GM12878 (cell line): ENCODE measurements at regions not wholly inside any gene's neighbourhood (a gene's known extent, or its start where the extent isn't known, plus 50 kb on each side); places are given as distances from the start of the nearest gene placed in this dataset.

Source experiments
- ATAC-seq: fragments of 200-7000 bp; cut with Tn5 transposase; 3 replicates; pipeline ENCODE4 v1.9.1; 2020; ENCODE audit warnings: mild to moderate bottlenecking, moderate library complexity
- BruUV-seq: library from RNA; stranded (reverse); fragments of 400-500 nt; replicated peaks from 2 replicates; lab custom pipeline; 2021; lab: Mats Ljungman, UMichigan
- CTCF ChIA-PET: fragments of 300-600 bp; sonication (Branson Sonifier 250); formaldehyde crosslinking; extraction: SDS; loops from one replicate; lab custom pipeline; 2021; ENCODE audit warnings: inconsistent platforms; lab: Yijun Ruan, JAX
- POLR2A ChIA-PET: fragments of 350-600 bp; formaldehyde crosslinking; extraction: SDS; loops from one replicate; lab custom pipeline; 2021; ENCODE audit warnings: inconsistent platforms; lab: Charles Lee
- RAD21 ChIA-PET: fragments of 300-600 bp; sonication (Branson Sonifier 250); formaldehyde crosslinking; loops from one replicate; lab custom pipeline; 2023; ENCODE audit warnings: antibody characterized with exemption; ENCODE audit not compliant: unreplicated experiment; lab: Charles Lee
- SMC1A ChIA-PET: fragments of 300-600 bp; sonication (Branson Sonifier 250); formaldehyde crosslinking; loops from one replicate; lab custom pipeline; 2023; ENCODE audit not compliant: unreplicated experiment, uncharacterized antibody; lab: Charles Lee
- DNase-seq: peaks from one replicate; pipeline ENCODE4 v3.0.0-alpha.2; 2011; ENCODE audit warnings: low read depth, low spot score
- FAIRE-seq: peaks from 3 replicates; lab custom pipeline; 2011; peaks lifted over from hg19 to GRCh38; lab: Jason Lieb, UNC
- H2AFZ ChIP-seq: 2 replicates; pipeline ENCODE4 v1.6.0; 2011; ENCODE audit warnings: low read depth, low read length, control low read depth; ENCODE audit not compliant: control insufficient read depth
- H3K27ac ChIP-seq: 2 replicates; pipeline ENCODE4 v1.5.1; 2011; ENCODE audit warnings: control low read depth; ENCODE audit not compliant: control insufficient read depth, insufficient read depth
- H3K27me3 ChIP-seq, 2 experiments: replicated peaks in 1 of 2; 2 replicates each; pipeline versions ENCODE4 v1.6.0 to v1.6.1; 2011; ENCODE audit warnings: low read length in 1 of 2; ENCODE audit not compliant: control insufficient read depth in 2 of 2, insufficient read depth in 2 of 2
- H3K36me3 ChIP-seq, 2 experiments: 2 replicates each; pipeline ENCODE4 v1.5.1; 2011; ENCODE audit warnings: low read length in 1 of 2; ENCODE audit not compliant: control insufficient read depth in 2 of 2, insufficient read depth in 2 of 2
- H3K4me1 ChIP-seq: 2 replicates; pipeline ENCODE4 v1.6.1; 2011; ENCODE audit warnings: mild to moderate bottlenecking, low read length, moderate library complexity, mixed read lengths; ENCODE audit not compliant: control insufficient read depth, insufficient read depth
- H3K4me2 ChIP-seq: 2 replicates; pipeline ENCODE4 v1.6.0; 2011; ENCODE audit warnings: control low read depth; ENCODE audit not compliant: control insufficient read depth, insufficient read depth
- H3K4me3 ChIP-seq: fragments of 200-600 bp; sonication (generic); 2 replicates; pipeline ENCODE4 v1.5.1; 2016
- H3K79me2 ChIP-seq: 2 replicates; pipeline ENCODE4 v1.6.0; 2011; ENCODE audit warnings: low read length; ENCODE audit not compliant: control insufficient read depth, insufficient read depth
- H3K9ac ChIP-seq: 2 replicates; pipeline ENCODE4 v1.8.0; 2011; ENCODE audit warnings: low read length, control low read depth, mixed read lengths; ENCODE audit not compliant: control insufficient read depth, insufficient read depth
- H3K9me3 ChIP-seq: replicated peaks from 3 replicates; pipeline ENCODE4 v1.5.1; 2011; ENCODE audit warnings: mild to moderate bottlenecking, low read length; ENCODE audit not compliant: control insufficient read depth, insufficient read depth
- H4K20me1 ChIP-seq: 2 replicates; pipeline ENCODE4 v1.6.0; 2011; ENCODE audit not compliant: control insufficient read depth, insufficient read depth
- BACH1 ChIP-seq: fragments of 450-650 bp; IDR thresholded peaks from 2 replicates; pipeline ENCODE4 v1.6.1; 2017; ENCODE audit warnings: mild to moderate bottlenecking, borderline replicate concordance
- CBFB ChIP-seq: IDR thresholded peaks from 2 replicates; pipeline ENCODE4 v1.6.1; 2016; ENCODE audit warnings: antibody characterized with exemption, low read depth
- DPF2 ChIP-seq: fragments of 450-650 bp; IDR thresholded peaks from 2 replicates; pipeline ENCODE4 v1.6.1; 2017; ENCODE audit warnings: mild to moderate bottlenecking
- EZH2 ChIP-seq: IDR thresholded peaks from 2 replicates; pipeline ENCODE4 v1.6.1; 2012; ENCODE audit warnings: low read depth, mild to moderate bottlenecking, control low read depth, inconsistent platforms, low read length, borderline replicate concordance; ENCODE audit not compliant: control insufficient read depth
- FOXK2 ChIP-seq: fragments of 450-650 bp; IDR thresholded peaks from 2 replicates; pipeline ENCODE4 v1.6.1; 2017; ENCODE audit warnings: mild to moderate bottlenecking, moderate library complexity
- HCFC1 ChIP-seq: fragments of 150-350 bp; IDR thresholded peaks from 2 replicates; pipeline ENCODE4 v1.6.1; 2014; ENCODE audit warnings: low read length
- MEF2B ChIP-seq: fragments of 450-650 bp; IDR thresholded peaks from 2 replicates; pipeline ENCODE4 v1.6.1; 2018; ENCODE audit warnings: mild to moderate bottlenecking, moderate library complexity; ENCODE audit not compliant: partially characterized antibody, poor library complexity, severe bottlenecking
- NFYA ChIP-seq: IDR thresholded peaks from 2 replicates; pipeline ENCODE4 v1.6.1; 2011; ENCODE audit warnings: low read depth, mild to moderate bottlenecking, low read length, improper control_type of control experiment, borderline replicate concordance
- SMC3 ChIP-seq: IDR thresholded peaks from 2 replicates; pipeline ENCODE4 v1.6.1; 2011; ENCODE audit warnings: low read length, improper control_type of control experiment, borderline replicate concordance
- WGBS: methylation state at CpG from one replicate; pipeline ENCODE4 v1.1.6; 2016; ENCODE audit warnings: low lambda C conversion rate; ENCODE audit not compliant: insufficient replicate concordance, insufficient coverage; ENCODE audit errors: missing lambda C conversion rate; 5-methylcytosine and 5-hydroxymethylcytosine counted together
- in situ Hi-C: fragments of 300-500 bp; cut with MboI; formaldehyde crosslinking; loops from 9 replicates; pipeline ENCODE4 v1.14.3; 2018; ENCODE audit warnings: mixed read lengths
- intact Hi-C: fragments of 100-400 bp; cut with micrococcal nuclease; formaldehyde crosslinking; loops from one replicate; pipeline ENCODE4 v1.14.2; 2022; ENCODE audit not compliant: unreplicated experiment
- TF ChIP-seq, protein P1 (sequence below): IDR thresholded peaks from 2 replicates; pipeline ENCODE4 v1.6.1; 2011; ENCODE audit warnings: borderline replicate concordance, low read depth, mild to moderate bottlenecking, moderate library complexity, low read length; ENCODE audit not compliant: insufficient read depth, poor library complexity, severe bottlenecking
- TF ChIP-seq, protein P2 (sequence below): fragments of 450-650 bp; formaldehyde crosslinking; IDR thresholded peaks from 2 replicates; pipeline ENCODE4 v1.4.0; 2022; ENCODE audit warnings: mild to moderate bottlenecking, moderate library complexity
- TF ChIP-seq, protein P3 (sequence below): fragments of 450-650 bp; IDR thresholded peaks from 2 replicates; pipeline ENCODE4 v1.6.1; 2017; ENCODE audit warnings: mild to moderate bottlenecking, moderate library complexity
- TF ChIP-seq, protein P4 (sequence below): IDR thresholded peaks from 2 replicates; pipeline ENCODE4 v1.6.1; 2011; ENCODE audit warnings: low read depth, low read length, improper control_type of control experiment, borderline replicate concordance

DNA sequence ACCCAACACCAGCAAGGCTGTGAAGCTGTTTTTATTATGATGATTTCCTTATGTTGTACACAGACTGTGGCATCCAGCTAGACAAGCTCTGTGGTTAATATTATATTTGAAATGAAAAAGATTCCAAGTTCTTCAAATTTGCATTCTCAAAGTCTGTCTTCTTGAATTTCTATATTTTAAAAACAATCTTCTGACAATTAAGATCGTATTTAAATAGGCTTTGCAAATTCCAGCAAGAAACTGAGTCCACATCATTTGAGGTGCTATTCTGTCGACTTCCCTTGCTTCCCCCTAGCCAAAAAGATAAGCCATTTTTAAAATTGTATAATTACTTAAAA lies 73.1 kb upstream of the TOMM7 start:
- BruUV-seq: no TSS peak
- no peak overlapping the region for H3K4me3 ChIP-seq
- H3K27me3 ChIP-seq: no peaks in the 10 kb centered on the region
- no peak for ATAC-seq
- in situ Hi-C loops (no loop called here), intact Hi-C loops (no loop called here)
- CTCF ChIA-PET: interaction anchor here (1.2 kb wide), 1 partner anchor 19 kb away, joined by 3 read pairs; no protein-coding TSS in a partner anchor
- H3K9me3 ChIP-seq: no peaks in the 10 kb centered on the region
- H2AFZ ChIP-seq: no peak overlapping the region
- SMC1A ChIA-PET: interaction anchor here (1.0 to 2.4 kb wide), 3 partner anchors 8 to 77 kb away, joined by 3 to 9 read pairs (median 3); no protein-coding TSS in a partner anchor
- H3K79me2 ChIP-seq: no peaks in the 10 kb centered on the region
- no peak overlapping the region for H3K27ac ChIP-seq
- no peak overlapping the region for H3K9ac ChIP-seq
- H3K36me3 ChIP-seq: no peaks in the 10 kb centered on the region
- no peaks in the 10 kb centered on the region for H3K4me1 ChIP-seq
- H4K20me1 ChIP-seq: no peaks in the 10 kb centered on the region
- no peak for DNase-seq
- RAD21 ChIA-PET: interaction anchor here (1.0 to 1.5 kb wide), 2 partner anchors 10 to 158 kb away, joined by 3 read pairs; no protein-coding TSS in a partner anchor
- FAIRE-seq: no peak
- WGBS: 66% methylated on average over 2 of the region's 2 CpGs
- POLR2A ChIA-PET: interaction anchor here (1.5 kb wide), 1 partner anchor 8 kb away, joined by 6 read pairs; no protein-coding TSS in a partner anchor
- no peak for TF ChIP-seq CBFB
- no peak for TF ChIP-seq EZH2
- no peak for TF ChIP-seq MEF2B
- no peak for TF ChIP-seq FOXK2
- TF ChIP-seq NFYA: no peak
- TF ChIP-seq SMC3: no peak
- TF ChIP-seq, protein P1, sequence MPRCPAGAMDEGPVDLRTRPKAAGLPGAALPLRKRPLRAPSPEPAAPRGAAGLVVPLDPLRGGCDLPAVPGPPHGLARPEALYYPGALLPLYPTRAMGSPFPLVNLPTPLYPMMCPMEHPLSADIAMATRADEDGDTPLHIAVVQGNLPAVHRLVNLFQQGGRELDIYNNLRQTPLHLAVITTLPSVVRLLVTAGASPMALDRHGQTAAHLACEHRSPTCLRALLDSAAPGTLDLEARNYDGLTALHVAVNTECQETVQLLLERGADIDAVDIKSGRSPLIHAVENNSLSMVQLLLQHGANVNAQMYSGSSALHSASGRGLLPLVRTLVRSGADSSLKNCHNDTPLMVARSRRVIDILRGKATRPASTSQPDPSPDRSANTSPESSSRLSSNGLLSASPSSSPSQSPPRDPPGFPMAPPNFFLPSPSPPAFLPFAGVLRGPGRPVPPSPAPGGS: no peak
- TF ChIP-seq, protein P2, sequence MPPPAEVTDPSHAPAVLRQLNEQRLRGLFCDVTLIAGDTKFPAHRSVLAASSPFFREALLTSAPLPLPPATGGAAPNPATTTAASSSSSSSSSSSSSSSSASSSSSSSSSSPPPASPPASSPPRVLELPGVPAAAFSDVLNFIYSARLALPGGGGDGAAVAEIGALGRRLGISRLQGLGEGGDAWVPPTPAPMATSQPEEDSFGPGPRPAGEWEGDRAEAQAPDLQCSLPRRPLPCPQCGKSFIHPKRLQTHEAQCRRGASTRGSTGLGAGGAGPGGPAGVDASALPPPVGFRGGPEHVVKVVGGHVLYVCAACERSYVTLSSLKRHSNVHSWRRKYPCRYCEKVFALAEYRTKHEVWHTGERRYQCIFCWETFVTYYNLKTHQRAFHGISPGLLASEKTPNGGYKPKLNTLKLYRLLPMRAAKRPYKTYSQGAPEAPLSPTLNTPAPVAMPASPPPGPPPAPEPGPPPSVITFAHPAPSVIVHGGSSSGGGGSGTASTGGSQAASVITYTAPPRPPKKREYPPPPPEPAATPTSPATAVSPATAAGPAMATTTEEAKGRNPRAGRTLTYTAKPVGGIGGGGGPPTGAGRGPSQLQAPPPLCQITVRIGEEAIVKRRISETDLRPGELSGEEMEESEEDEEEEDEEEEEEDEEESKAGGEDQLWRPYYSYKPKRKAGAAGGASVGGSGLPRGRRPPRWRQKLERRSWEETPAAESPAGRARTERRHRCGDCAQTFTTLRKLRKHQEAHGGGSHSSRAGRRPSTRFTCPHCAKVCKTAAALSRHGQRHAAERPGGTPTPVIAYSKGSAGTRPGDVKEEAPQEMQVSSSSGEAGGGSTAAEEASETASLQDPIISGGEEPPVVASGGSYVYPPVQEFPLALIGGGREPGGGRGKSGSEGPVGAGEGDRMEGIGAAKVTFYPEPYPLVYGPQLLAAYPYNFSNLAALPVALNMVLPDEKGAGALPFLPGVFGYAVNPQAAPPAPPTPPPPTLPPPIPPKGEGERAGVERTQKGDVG (CRISPR knock-in tag): no peak
- TF ChIP-seq, protein P3, sequence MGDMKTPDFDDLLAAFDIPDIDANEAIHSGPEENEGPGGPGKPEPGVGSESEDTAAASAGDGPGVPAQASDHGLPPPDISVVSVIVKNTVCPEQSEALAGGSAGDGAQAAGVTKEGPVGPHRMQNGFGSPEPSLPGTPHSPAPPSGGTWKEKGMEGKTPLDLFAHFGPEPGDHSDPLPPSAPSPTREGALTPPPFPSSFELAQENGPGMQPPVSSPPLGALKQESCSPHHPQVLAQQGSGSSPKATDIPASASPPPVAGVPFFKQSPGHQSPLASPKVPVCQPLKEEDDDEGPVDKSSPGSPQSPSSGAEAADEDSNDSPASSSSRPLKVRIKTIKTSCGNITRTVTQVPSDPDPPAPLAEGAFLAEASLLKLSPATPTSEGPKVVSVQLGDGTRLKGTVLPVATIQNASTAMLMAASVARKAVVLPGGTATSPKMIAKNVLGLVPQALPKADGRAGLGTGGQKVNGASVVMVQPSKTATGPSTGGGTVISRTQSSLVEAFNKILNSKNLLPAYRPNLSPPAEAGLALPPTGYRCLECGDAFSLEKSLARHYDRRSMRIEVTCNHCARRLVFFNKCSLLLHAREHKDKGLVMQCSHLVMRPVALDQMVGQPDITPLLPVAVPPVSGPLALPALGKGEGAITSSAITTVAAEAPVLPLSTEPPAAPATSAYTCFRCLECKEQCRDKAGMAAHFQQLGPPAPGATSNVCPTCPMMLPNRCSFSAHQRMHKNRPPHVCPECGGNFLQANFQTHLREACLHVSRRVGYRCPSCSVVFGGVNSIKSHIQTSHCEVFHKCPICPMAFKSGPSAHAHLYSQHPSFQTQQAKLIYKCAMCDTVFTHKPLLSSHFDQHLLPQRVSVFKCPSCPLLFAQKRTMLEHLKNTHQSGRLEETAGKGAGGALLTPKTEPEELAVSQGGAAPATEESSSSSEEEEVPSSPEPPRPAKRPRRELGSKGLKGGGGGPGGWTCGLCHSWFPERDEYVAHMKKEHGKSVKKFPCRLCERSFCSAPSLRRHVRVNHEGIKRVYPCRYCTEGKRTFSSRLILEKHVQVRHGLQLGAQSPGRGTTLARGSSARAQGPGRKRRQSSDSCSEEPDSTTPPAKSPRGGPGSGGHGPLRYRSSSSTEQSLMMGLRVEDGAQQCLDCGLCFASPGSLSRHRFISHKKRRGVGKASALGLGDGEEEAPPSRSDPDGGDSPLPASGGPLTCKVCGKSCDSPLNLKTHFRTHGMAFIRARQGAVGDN: no peak
- no peak for TF ChIP-seq DPF2
- TF ChIP-seq HCFC1: no peak
- TF ChIP-seq BACH1: no peak
- TF ChIP-seq, protein P4, sequence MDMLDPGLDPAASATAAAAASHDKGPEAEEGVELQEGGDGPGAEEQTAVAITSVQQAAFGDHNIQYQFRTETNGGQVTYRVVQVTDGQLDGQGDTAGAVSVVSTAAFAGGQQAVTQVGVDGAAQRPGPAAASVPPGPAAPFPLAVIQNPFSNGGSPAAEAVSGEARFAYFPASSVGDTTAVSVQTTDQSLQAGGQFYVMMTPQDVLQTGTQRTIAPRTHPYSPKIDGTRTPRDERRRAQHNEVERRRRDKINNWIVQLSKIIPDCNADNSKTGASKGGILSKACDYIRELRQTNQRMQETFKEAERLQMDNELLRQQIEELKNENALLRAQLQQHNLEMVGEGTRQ: no peak
- H3K4me2 ChIP-seq: no peak overlapping the region
